WERI-Rb-1 (cell line): ENCODE measurements at regions not wholly inside any gene's neighbourhood (a gene's known extent, or its start where the extent isn't known, plus 50 kb on each side); places are given as distances from the start of the nearest gene placed in this dataset.
A peak's percentile ranks its signal among the peaks of the same experiment; 100 is the strongest.
"Not testable (repeated sequence)": the region's sequence is repeated elsewhere in the genome, so short reads cannot be mapped to it uniquely, and the experiment has no call there.

Experiments used
- DNase-seq: peaks from one replicate; pipeline ENCODE4 v3.0.0-alpha.2; 2020
- H3K27ac ChIP-seq: fragments of 250-450 bp; sonication (Bioruptor Pico); 2 replicates; pipeline ENCODE4 v1.5.1; 2020; ENCODE audit warnings: mild to moderate bottlenecking, moderate library complexity
- H3K27me3 ChIP-seq: fragments of 250-450 bp; sonication (Bioruptor Pico); 2 replicates; pipeline ENCODE4 v1.5.1; 2021; ENCODE audit warnings: mild to moderate bottlenecking, low read depth, moderate library complexity; ENCODE audit not compliant: insufficient read depth, severe bottlenecking
- H3K36me3 ChIP-seq: fragments of 250-450 bp; sonication (Bioruptor Pico); 2 replicates; pipeline ENCODE4 v1.5.1; 2020; ENCODE audit warnings: mild to moderate bottlenecking, moderate library complexity
- H3K4me3 ChIP-seq: 2 replicates; pipeline ENCODE4 v1.5.1; 2011; ENCODE audit warnings: low read depth, mild to moderate bottlenecking, control low read depth, low read length
- H3K9me3 ChIP-seq: fragments of 250-450 bp; sonication (Bioruptor Pico); 2 replicates; pipeline ENCODE4 v1.5.1; 2021; ENCODE audit warnings: mild to moderate bottlenecking, moderate library complexity; ENCODE audit not compliant: severe bottlenecking
- TF ChIP-seq, protein P1 (sequence below): IDR thresholded peaks from 2 replicates; pipeline ENCODE4 v1.5.1; 2011; ENCODE audit warnings: low read depth, mild to moderate bottlenecking, control low read depth, inconsistent platforms, low read length

DNA sequence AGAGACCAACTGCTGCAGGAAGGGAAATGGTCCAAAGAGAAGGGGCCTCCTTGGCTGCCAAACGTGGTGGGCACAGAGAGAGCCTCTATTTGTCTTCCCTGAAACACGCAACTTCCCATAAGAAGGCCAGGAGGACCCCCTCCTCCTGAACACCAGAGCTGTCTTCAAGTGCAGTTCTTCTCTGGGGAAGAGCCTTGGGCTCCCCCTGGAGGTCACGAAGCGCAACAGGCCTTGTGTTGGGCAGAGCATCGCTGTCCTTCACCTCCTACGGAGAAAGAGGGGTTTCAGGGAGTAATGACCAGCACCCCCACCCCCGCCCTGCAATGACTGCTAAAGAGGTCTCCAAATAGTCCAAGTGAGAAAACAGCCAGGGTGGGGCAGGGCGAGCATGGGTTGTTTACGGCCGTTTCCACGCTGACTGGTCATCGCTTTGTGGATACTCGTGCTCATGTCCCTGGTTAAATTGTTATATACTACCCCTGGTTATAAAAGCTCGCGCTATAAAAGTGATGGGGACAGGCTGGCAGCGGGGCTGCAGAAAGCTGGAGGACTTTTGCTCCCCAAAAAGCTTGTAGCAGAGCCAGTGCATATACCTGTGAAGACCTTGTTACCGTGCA, 397.5 kb upstream of the ATP10A start:
- TF ChIP-seq, protein P1, sequence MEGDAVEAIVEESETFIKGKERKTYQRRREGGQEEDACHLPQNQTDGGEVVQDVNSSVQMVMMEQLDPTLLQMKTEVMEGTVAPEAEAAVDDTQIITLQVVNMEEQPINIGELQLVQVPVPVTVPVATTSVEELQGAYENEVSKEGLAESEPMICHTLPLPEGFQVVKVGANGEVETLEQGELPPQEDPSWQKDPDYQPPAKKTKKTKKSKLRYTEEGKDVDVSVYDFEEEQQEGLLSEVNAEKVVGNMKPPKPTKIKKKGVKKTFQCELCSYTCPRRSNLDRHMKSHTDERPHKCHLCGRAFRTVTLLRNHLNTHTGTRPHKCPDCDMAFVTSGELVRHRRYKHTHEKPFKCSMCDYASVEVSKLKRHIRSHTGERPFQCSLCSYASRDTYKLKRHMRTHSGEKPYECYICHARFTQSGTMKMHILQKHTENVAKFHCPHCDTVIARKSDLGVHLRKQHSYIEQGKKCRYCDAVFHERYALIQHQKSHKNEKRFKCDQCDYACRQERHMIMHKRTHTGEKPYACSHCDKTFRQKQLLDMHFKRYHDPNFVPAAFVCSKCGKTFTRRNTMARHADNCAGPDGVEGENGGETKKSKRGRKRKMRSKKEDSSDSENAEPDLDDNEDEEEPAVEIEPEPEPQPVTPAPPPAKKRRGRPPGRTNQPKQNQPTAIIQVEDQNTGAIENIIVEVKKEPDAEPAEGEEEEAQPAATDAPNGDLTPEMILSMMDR, result peak; percentile 95
- H3K27ac ChIP-seq, result no peak overlapping the region
- H3K9me3 ChIP-seq, result no peaks in the 10 kb centered on the region
- peak; percentile 49 for DNase-seq
- no peak overlapping the region for H3K4me3 ChIP-seq
- H3K27me3 ChIP-seq, result no peaks in the 10 kb centered on the region
- H3K36me3 ChIP-seq, result no peaks in the 10 kb centered on the region

DNA sequence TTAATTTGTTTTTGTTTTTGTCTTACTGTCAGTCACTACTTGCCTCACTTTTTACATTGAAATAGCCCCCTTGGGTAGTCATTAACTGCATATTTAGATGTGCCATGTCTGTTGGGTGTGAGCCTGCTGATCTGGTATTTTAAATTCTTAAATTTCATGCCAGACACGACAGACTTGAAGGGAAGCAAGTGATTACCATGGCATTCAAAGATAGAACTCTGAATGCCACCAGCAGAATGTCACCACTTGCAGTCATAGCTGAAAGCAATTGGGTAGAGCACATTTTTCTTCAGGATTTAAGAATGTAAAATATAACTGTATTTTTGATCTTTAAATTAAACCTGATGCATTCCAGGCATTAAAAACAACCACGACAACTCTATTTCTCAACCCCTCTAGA, 396.5 kb upstream of the ATP10A start:
- TF ChIP-seq, protein P1, result no peak
- H3K9me3 ChIP-seq, result no peaks in the 10 kb centered on the region
- no peaks in the 10 kb centered on the region for H3K36me3 ChIP-seq
- DNase-seq, result no peak
- no peaks in the 10 kb centered on the region for H3K27me3 ChIP-seq
- no peak overlapping the region for H3K27ac ChIP-seq
- H3K4me3 ChIP-seq, result no peak overlapping the region

DNA sequence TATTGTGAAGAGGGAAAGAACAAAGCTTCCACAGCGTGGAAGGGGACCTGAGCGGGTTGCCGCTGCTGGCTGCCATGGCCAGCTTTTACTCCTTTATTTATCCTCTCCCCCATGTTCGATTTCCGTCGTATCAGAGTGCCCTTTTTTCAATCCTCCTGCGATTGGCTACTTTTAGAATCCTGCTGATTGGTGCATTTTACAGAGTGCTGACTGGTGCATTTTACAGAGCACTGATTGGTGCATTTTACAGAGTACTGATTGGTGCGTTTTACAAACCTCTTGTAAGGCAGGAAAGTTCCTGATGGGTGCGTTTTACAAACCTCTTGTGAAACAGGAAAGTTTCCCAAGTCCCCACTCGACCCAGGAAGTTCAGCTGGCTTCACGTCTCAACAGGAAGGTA, 381.7 kb upstream of the ATP10A start:
- not testable (repeated sequence) for H3K27me3 ChIP-seq, DNase-seq, H3K4me3 ChIP-seq, H3K36me3 ChIP-seq, H3K27ac ChIP-seq, H3K9me3 ChIP-seq

DNA sequence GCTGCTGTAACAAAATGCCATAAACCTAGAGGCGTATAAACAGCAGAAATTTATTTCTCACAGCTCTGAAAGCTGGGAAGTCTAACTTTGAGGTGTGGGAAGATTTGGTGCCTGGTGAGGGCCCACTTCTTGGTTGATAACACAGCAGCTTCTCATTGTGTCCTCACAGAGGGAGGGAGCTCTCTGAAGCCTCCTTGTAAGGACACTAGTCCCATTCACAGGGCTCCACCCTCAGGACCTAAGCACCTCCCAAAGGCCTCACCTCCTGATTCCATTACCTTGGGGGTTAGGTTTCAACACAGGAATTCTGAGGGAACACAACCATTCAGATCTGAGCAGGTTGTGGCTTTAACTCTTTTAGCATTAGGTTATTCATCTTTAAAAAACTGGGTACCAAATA, 380.3 kb upstream of the ATP10A start:
- Histone ChIP-seq H3K27me3 (no peaks in the 10 kb centered on the region), H3K27ac (no peak overlapping the region), H3K36me3 (no peaks in the 10 kb centered on the region), H3K4me3 (no peak overlapping the region), H3K9me3 (no peaks in the 10 kb centered on the region)
- TF ChIP-seq, protein P1, result no peak
- no peak for DNase-seq

DNA sequence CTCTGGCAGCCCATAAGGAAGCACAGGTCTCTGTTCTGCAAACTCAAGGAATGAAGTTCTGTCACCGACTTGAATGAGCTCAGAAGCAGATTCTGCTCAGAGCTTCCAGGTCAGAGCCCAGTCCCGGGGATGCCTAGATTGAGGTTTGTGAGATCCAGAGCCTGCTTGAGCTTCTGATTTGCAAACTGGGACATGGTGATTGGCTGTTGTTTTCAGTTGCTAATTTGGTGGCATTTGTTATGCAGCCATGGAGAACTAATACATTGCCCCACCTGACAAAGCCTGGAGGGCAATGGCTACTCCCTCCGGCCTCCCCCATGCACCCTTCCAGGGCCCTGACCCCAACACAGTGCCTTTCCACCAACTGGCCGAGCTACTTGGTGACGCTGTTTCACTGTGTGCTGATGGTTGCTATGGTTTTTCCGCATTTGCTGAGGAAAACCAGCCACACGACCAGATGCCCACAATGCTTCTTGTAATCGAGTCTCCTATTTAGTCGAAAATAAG, 379.5 kb upstream of the ATP10A start:
- H3K27me3 ChIP-seq, result no peaks in the 10 kb centered on the region
- no peaks in the 10 kb centered on the region for H3K9me3 ChIP-seq
- TF ChIP-seq, protein P1, result no peak
- no peak overlapping the region for H3K27ac ChIP-seq
- no peaks in the 10 kb centered on the region for H3K36me3 ChIP-seq
- DNase-seq, result no peak
- H3K4me3 ChIP-seq, result no peak overlapping the region

DNA sequence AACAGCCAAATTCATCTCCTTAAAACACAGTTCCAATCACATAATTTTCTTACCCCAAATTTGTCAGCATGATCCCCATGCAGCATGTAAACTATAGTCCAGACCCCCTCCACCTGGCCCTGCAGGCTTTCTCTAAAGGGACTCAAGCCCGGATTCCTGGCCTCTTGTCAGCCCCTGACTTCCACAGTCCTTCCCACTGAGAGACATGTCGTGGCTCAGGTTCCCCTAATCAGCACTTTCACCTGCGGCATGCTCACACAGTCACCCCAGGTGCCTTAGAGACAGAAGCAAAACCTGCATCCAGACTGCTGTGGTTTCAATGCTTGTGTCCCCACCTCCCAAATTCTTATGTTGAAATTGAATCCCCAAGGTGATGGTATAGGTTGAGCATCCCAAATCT, 372.7 kb upstream of the ATP10A start:
- no peaks in the 10 kb centered on the region for H3K27me3 ChIP-seq
- no peak overlapping the region for H3K4me3 ChIP-seq
- DNase-seq, result no peak
- no peaks in the 10 kb centered on the region for H3K9me3 ChIP-seq
- TF ChIP-seq, protein P1, result no peak
- H3K36me3 ChIP-seq, result no peaks in the 10 kb centered on the region
- no peak overlapping the region for H3K27ac ChIP-seq
